NCI-H526 treated with DMSO at 0.1 percent for 48 hours (cell line): ENCODE measurements at regions not wholly inside any gene's neighbourhood (a gene's known extent, or its start where the extent isn't known, plus 50 kb on each side); places are given as distances from the start of the nearest gene placed in this dataset.
A peak's percentile ranks its signal among the peaks of the same experiment; 100 is the strongest.
"Not testable (repeated sequence)": the region's sequence is repeated elsewhere in the genome, so short reads cannot be mapped to it uniquely, and the experiment has no call there.

Experiments used
- DNase-seq: peaks from one replicate; lab custom pipeline; 2025; lab: John Stamatoyannopoulos, UW

DNA sequence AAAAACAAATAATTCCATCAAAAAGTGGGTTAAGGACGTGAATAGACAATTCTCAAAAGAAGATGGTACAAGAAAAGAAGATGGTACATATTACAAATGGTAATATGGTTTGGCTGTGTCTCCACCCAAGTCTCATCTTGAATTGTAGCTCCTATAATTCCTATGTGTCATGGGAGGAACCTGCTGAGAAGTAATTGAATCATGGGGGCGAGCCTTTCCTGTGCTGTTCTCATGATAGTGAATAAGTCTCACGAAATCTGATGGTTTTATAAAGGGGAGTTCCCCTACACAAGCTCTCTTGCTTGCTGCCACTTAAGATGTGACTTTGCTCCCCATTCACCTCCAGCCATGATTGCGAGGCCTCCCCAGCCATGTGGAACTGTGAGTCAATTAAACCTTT, 172.9 kb downstream of the C11orf91 start:
- DNase-seq, result not testable (repeated sequence)

DNA sequence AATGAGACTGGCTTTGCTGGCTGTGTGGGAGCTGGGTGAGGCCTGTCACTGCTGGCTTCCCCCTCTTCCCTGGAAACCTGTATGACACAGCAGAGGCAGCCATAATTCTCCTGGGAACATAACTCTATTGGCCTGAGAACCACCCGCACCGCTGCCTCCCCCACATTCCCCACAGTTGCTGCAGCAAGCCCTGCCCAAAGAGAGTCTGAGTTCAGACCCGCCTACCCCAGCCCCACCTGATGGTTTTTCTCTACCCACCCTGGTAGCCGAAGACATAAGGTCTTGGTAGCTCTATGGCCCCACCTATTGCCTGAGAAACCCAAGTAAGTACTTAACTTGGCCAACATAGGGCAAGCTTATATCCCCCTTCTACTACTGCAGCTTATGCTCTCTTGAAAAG, 174.8 kb downstream of the C11orf91 start:
- no peak for DNase-seq

DNA sequence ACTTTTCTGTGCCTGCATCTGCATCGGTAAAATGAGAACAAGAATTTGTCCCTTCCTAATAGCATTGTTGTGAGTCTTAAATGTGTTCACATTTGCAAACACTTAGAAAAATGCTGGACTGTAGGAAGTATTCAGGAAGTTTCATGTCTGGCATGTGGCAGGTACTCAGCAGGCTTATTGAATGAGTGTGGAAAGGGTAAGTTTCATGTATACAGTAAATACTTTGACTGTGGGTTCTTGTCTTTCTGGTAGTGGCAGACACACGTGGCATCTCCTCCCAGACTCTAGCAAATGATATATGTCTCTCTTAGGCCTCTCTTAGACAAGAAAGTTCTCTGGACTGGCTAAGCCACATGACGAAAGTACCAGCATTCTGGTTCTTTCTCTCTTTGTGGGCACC, 179.2 kb downstream of the C11orf91 start:
- no peak for DNase-seq

DNA sequence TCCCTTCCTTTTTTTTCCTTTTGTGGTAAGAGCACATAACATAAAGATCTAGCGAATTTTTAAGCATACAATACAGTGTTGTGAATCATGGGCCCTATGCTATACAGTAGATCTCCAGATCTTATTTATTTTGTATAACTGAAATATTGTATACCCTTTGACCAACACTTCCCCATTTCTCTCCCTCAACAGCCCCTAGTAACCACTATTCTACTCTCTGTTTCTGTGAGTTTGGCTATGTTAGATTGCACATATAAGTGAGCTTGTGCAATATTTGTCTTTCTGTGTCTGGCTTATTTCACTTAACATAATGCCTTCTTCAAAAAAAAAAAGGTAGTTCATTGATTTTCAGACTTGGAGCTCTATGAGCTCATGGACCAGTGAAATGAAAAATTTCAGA, 180.5 kb downstream of the C11orf91 start:
- no peak for DNase-seq

DNA sequence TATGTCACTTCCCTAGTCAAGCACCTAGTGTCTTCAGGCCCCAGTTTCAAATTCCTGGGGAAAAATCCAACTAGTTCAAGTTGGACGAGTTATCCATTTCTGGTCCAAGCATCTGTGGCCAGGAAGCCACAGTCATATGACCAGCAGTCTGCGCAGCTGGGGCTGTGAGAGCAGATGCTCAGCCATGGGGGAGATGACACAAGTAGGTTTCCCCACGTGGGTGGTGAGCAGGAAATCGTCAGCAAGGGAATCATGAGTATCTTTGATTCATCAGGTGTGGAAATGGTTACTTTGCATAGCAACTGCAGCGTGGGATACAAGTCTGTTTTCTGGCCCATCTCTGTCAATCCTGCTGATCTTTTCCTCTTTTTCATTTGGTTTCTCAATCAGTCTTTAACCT, 185.3 kb downstream of the C11orf91 start:
- DNase-seq, result no peak

DNA sequence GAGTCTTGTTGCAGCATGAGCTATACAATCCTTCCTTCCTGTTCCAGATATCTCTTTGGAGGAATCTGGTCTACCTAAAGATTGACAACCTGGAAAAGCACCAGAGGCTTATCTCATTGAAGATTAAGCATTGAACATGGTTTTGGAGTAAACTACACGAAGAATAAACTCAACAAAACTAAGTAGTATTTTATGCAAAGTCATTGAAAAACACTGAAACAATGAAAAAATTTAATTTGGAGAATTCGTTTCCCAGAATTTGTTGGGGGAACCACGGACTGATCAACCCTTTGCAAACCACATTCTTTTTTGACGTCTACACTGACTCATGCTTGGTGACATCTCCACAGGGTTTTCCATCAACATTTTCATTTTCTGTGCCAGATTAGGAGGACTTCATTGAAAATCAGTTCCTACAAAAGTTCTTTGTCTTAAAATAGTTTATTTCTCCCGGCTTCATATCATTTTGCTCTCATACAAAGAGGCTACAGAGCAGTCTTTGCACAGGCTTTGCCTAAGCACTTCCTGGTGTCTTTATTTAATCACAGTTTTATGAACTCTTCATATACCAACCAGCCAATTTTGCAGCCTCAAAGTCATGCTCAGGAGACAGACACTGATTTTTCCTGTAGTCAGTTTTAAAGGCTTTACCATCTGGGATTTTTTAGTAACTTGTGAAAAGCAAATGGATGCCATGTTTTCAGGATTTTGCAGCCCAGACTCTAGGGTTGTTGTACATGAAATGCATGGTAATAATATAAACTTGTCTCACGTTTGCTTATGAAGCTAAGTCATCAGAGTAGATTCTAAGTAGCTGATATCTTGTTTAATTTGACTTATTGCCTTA, 186.3 kb downstream of the C11orf91 start:
- no peak for DNase-seq

DNA sequence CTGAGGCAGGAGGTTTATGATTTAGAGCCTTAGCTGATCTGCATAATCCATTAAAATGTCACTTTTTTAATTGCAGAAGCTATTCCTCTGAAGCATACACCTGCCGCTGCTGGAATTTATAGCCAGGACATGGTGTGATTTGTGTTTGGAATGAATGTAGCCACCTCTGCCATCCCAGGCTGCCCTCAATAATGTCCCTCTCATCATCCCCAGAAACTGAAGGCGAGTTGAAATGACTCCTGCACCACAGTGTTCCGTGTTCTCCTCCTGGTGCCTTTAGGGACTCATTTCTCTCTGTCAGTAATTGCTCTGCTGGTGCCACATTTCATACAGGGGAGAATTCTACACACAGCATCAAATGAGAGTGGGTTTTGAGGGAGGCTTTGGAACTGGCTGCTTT, 191.0 kb downstream of the C11orf91 start:
- no peak for DNase-seq

DNA sequence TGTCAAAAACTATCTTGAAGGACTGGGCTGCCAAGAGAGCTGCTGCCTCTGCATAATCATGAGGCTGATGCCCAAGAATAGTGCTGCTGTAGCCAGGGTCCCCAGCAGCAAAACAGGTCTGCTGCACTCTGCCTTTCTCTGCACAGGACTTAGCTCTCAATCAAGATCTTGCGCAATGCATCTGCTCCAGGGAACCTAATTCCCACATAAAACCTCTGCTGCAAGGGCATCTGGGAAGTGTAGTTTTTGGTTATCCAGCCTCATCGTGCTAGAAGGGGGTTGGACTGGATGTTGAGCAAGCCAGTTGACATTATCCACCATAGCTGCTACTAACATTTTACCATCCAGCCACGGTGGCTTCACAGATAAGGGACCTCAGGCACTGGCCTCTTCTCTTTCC, 192.7 kb downstream of the C11orf91 start:
- no peak for DNase-seq

DNA sequence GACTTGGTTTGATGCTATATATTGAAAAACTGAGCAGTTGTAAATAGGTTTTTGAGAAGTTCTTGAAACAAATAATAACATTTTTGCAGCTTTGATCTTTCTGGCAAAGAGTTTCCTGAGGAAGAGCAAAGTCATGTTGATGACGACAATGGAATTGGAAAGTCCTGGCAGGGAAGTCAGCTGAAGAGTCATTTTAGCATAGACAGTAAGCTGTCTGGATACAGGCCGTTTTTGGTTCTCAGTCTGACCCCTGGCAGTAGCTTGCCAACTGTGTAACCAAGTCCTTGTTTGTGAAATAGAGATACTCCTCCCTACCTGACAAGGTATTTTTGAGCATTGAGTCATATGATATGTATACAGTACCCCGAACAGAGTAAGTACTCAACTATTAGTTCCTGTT, 193.3 kb downstream of the C11orf91 start:
- DNase-seq, result no peak

DNA sequence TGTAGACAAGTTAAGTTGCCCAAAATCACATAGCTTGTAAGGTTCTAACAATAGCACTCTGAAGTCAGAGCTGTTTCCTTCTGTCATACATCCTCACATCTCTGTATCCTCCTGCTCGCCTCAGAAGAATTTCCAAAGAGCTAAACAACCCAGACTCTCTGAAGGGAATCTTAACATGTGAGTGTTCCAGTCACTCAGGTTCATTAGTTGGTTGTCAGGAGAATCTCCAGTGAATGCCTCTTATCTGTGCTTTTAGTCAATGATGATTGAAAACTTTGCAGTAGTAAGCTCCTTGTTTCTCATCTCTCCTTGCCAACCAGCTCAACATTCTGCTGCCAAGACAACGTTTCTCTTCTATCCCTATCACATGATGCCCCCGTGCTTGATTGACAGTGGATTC, 195.5 kb downstream of the C11orf91 start:
- DNase-seq, result no peak

DNA sequence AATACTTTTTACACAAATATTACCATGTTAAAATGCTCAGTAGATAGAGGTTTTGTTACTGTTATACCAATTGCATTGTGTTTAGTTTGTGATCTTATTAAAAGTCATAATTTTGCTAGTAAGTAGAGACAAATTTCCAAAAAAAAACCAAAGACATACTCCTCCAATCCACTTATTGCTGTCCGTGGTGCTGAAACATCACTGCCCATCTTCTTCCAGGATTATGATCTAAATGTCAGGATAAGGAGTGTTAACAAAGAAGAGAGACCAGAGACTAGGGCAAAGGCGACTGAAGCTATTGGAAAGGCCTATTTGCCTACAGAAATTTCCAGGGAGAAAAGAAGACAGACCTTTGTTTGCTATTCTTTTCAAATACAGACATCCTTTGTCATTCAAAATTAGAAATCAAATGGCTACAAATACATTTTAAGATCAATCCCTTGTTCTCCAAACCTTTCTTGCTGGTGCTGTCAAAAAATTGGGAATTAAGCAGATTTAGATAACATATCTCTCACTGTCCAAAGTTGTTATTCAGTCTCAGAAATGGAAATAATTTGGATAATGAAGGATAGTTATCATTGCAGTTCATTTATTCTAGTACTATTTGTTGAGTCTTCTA, 199.7 kb downstream of the C11orf91 start:
- DNase-seq, result no peak

DNA sequence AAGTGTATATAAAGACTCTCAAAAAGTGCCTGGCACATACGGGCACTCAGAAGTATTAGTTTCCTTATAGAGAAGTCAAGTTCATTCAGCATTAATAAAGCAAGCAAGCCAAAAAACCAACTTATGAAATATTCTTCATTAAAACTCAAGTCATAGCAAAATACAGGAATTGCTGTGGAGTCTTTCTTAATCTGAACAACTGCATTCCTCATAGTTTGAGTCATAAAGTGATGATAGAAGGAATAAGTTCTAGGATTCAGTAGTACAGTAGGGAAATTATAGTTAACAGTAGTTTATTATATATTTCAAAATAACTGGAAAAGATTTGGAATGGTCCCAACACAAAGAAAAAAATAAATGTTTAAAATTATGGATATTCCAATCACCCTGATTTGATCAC, 200.3 kb downstream of the C11orf91 start:
- DNase-seq, result no peak

DNA sequence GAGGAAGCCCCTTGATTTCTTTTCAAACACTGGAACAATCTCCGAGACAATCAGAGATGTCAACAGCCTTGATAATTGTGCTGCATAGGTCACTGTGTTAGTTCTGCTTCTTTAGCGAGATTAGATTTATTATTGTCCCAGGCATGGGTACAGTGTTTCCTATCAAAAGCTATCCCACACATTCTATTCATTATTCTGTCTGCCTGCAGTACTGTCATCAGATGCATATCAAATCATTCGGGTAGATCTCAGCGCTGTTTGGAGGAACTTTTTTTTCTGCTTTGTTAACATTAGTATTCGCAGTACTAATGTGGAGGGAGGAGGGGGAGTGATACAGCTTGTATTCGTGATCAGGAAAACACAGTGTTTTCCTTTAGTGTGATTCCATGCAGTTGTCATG, 208.0 kb downstream of the C11orf91 start:
- no peak for DNase-seq

DNA sequence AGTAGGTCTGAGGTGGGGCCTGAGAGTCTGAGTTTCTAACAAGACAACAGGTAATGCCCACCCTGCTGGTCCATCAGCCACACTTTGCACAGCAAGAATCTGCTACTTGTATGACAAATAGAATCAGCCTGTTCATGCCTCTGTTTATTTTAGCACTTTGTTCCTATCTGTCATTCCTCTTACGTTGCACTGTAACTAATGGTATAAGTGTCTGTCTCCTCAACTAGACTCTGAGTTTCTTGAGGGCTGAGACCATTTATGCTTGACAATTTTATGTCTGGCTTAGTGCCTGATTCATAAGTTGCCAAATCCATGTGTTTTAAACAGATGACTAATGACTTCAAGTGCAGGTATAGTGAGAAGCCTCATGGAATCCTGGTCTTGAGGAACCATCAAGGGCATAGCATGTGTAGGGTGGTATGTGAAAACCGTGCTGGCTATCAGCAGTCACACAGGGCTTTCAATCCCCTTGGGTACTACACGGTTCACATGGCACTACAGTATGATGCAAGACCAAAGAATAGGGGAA, 209.7 kb downstream of the C11orf91 start:
- DNase-seq, result no peak

DNA sequence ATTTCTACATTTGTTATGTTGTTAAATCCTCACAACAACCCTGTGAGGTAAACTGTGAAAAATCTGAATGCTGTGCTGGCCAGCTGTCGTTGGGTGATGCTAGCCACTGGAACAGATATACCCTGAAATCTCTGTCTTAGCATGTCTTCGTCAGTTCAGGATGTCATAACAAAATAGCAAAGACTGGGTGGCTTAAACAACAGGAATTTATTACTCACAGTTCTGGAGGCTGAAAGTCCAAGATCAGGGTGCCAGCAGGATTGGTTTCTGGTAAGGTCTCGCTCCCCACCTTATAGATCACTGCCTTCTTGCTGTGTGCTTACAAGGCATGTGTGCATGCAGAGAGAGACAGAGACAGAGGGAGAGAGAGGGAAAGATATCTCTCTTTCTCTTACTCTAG, 211.7 kb downstream of the C11orf91 start:
- DNase-seq, result no peak

DNA sequence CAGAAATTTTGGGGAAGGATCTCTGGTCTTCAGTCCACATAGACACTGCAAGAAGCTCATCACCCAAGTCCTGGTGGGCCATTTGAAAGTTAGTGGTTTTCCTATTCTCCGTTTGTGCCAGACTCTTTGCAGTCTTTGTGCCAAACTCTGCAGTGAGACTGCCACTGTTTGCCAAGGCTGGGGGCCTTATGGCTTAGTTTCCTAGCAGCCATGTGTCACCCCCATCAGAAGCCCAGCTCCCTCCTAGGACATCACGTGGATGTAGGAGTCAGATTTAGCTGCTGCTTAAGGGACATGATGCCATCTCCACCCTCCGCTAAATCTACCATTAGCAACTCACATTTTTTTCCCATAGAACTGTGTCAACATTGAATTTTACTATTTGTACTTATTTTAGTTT, 220.0 kb downstream of the C11orf91 start:
- no peak for DNase-seq

DNA sequence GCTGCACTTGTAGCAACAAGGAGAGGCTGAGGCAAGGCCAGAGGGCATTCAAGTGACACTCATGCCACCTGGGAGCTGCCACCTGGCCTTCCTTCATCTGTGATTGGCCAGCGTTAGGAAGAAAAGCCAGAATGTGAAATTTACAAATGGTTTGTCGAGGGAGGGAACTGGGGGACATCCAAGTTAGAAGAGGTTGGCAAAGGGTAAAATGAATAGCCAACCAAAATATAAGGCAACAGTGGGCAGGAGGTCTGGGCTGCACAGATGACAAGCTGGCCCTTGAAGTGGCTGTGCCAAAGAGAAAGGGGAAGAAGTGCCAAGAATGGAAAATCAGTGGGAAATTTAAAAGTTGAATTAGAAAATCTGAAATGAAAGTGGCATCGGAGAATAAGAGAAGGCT, 221.4 kb downstream of the C11orf91 start:
- no peak for DNase-seq

DNA sequence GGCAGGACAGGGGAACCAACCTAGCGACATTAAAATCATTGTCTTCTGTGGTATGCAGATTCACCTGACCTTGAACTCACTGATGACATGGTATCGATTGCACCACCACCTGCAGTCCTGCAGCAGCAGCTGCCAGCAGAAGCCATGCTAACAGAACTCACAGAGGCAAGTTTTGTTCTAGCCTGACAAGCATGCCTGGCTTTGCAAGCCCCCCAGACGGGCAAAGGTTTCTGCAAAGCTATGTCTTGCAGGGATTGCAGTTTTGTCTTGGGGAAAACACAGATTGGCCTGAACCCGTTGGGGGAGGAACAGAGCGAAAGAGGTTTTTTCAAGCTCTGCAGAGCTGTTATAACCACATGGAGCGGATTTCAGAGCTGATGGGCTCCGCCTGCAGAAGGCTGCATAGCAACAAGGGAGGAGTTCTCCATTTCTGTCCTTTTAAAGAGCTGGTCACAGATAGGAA, 221.0 kb downstream of the HIPK3 start:
- peak; percentile 65 for DNase-seq

DNA sequence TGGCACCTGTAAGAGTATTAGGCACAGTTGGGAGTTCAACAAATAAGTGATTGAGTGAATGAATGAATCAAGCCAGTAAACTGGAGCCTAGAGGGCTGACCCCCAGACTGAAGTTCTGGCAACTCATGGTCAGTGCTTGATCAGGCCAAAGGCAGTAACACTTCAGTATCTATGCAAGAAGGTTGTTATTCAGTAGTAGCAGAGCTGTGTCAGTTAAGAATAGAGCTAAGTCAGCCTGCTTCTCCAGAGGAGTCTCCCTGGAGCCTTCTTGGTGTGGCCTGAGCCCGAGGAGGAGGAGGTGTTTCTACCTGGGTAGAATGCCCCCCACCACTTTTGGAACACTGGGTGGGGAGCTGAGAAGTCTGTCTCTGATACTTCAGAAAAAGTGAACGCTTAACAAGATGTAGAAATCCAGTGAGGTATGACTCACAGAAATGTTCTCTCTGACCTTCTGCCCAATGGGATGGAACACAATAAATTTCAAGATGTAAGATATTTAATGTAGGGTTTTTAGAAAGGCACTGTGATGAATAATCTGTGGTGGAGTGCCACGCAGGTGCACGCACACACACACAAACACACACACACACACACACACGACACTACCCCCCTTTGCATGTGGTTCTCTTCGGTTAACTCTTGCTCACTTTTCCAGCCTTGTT, 219.9 kb downstream of the HIPK3 start:
- DNase-seq, result no peak

DNA sequence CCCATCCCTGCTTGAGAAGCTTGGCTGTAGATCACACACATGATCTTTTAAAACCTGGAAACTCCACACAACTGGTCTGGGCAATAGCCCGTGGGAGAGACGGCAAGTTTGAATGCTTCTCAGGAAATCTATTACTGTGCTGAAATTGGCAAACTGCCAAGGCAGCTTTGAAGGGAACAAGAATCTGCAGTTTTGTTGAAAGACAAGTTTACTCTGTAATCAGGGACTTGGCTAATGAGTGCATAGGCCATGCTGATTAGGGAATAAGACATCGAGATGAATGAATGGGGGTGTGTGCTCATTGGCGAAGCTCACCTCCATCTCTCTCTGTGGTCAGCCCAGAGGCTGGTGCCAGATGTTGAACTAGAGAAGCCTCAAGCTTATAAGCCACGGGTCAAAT, 218.8 kb downstream of the HIPK3 start:
- peak; percentile 22 for DNase-seq

DNA sequence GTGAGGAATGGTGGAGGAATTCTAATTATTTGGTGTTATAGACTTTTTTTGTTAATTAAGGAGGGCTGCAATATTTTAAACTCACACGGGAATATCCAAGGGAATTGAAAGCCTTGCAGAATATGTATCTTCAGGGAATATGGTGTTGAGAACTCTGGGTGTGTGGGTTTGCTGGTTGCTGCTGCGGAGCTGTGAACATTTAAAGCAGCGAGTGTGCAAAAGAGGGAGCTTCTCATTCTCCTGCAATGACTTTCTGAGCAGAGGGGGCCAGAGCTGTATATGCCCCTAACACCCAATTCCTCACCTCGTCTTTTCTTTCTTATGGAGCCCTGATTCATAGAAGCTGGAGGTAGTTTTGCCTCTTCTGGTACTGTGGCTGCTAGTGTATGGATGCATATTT, 217.7 kb downstream of the HIPK3 start:
- no peak for DNase-seq

DNA sequence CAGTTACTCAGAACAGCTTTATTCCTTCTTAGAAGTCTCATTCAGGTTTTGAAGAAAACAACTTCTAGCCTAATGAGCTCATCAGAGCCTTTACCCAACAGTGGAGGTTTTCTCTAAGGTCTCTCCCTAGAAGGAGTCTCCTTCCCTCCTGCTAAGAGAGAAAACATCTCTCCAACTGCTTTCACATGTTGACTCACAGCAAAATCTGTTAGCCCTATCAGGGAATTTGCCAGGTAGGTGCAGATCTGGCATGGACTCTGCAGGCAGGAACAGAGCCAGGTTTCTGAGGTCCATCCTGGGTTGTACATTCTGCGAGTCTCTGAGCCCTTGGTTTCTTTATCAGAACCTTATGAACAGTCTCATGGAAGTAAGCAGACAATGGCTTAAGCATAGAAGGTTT, 214.4 kb downstream of the HIPK3 start:
- no peak for DNase-seq

DNA sequence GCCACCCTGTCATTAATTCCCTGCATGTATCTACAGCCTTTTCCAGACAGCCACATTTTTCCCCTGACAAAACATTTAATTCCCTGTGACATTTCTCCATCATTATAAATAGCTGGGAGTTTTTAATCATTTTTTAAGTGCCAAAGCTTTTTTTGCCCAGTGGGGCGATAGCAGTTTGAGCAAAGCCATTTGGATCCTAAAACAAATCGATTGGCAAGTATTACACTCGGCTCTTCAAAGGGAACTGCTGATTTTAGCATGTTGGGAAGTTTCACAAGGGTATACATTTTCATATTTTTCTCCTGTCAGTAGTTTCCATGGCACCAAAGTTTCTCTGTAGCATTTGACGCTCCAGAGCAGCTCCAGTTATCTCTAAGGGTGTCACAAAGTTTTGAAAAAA, 210.8 kb downstream of the HIPK3 start:
- no peak for DNase-seq
